ENCODE measurements at regions not wholly inside any gene's neighbourhood (a gene's known extent, or its start where the extent isn't known, plus 50 kb on each side); places are given as distances from the start of the nearest gene placed in this dataset.

GRCh38 chr6:62942000-62942399 is 269.3 kb upstream of the FKBP1C start:
- peaks cover 0 to 2% (median 0%) of the 10 kb centered on the region in 4 donors for H3K27me3 ChIP-seq (ENCODE audit: control insufficient read depth in 4 of 4, insufficient read depth in 4 of 4, low read length in 3 of 4)
- 80% methylated on average over 3 of the region's 3 CpGs for WGBS
- peaks cover 0 to 3% (median 0%) of the 10 kb centered on the region in 4 donors for H3K9me3 ChIP-seq (ENCODE audit: control insufficient read depth in 4 of 4, low read length in 3 of 4)
- DNase-seq (ENCODE audit: low spot score), result no peak
- no peaks in the 10 kb centered on the region for H3K4me1 ChIP-seq (ENCODE audit: control insufficient read depth in 4 of 4, insufficient read depth in 4 of 4, low read length in 3 of 4)
- no peak overlapping the region for H3K4me3 ChIP-seq (ENCODE audit: low read depth in 1 of 3, low read length in 3 of 3)
- no peak overlapping the region for H3K27ac ChIP-seq (ENCODE audit: low read depth in 1 of 2, low read length in 2 of 2)
- H3K9ac ChIP-seq (ENCODE audit: low read depth in 1 of 2, low read length in 2 of 2), result no peak overlapping the region
- H3K36me3 ChIP-seq (ENCODE audit: control insufficient read depth in 4 of 4, insufficient read depth in 3 of 4, low read depth in 1 of 4, low read length in 3 of 4), result no peaks in the 10 kb centered on the region
- TF ChIP-seq HNF4A (conservative IDR thresholded peaks at IDR 0.05), result no peak

- Histone ChIP-seq H3K4me3 (ENCODE audit: low read depth in 1 of 3, low read length in 3 of 3) (no peak overlapping the region), H3K9ac (ENCODE audit: low read depth in 1 of 2, low read length in 2 of 2) (no peak overlapping the region), H3K36me3 (ENCODE audit: control insufficient read depth in 4 of 4, insufficient read depth in 3 of 4, low read depth in 1 of 4, low read length in 3 of 4) (no peaks in the 10 kb centered on the region), H3K27me3 (ENCODE audit: control insufficient read depth in 4 of 4, insufficient read depth in 4 of 4, low read length in 3 of 4) (no peaks in the 10 kb centered on the region), H3K27ac (ENCODE audit: low read depth in 1 of 2, low read length in 2 of 2) (no peak overlapping the region), H3K4me1 (ENCODE audit: control insufficient read depth in 4 of 4, insufficient read depth in 4 of 4, low read length in 3 of 4) (no peaks in the 10 kb centered on the region), H3K9me3 (ENCODE audit: control insufficient read depth in 4 of 4, low read length in 3 of 4) (no peaks in the 10 kb centered on the region)
- no peak for TF ChIP-seq YY1 (IDR thresholded peaks at IDR 0.05)
- no peak for TF ChIP-seq HNF4G (IDR thresholded peaks at IDR 0.05)
- TF ChIP-seq HNF4A (conservative IDR thresholded peaks at IDR 0.05), result no peak
- TF ChIP-seq FOXA1 (IDR thresholded peaks at IDR 0.05), result no peak
- no peak for TF ChIP-seq FOXA2 (IDR thresholded peaks at IDR 0.05)
- no peak for TF ChIP-seq CTCF (IDR thresholded peaks at IDR 0.05; ENCODE audit: low read depth, low read length, missing input control)
- WGBS, result 65% methylated on average over 2 of the region's 2 CpGs
- DNase-seq (ENCODE audit: low spot score), result no peak
Measured at GRCh38 chr6:62968834-62969233, 242.4 kb upstream of the FKBP1C start.

GRCh38 chr6:62971976-62972658 is 239.2 kb upstream of the FKBP1C start:
- no peak overlapping the region for H3K27ac ChIP-seq (ENCODE audit: low read depth in 1 of 2, low read length in 2 of 2)
- no peaks in the 10 kb centered on the region for H3K27me3 ChIP-seq (ENCODE audit: control insufficient read depth in 4 of 4, insufficient read depth in 4 of 4, low read length in 3 of 4)
- no peaks in the 10 kb centered on the region for H3K4me1 ChIP-seq (ENCODE audit: control insufficient read depth in 4 of 4, insufficient read depth in 4 of 4, low read length in 3 of 4)
- TF ChIP-seq RXRA (IDR thresholded peaks at IDR 0.05), result no peak
- no peak for TF ChIP-seq YY1 (IDR thresholded peaks at IDR 0.05)
- no peak for TF ChIP-seq HNF4A (conservative IDR thresholded peaks at IDR 0.05)
- TF ChIP-seq ATF3 (IDR thresholded peaks at IDR 0.05), result no peak
- TF ChIP-seq REST (IDR thresholded peaks at IDR 0.05), result no peak
- TF ChIP-seq CTCF (IDR thresholded peaks at IDR 0.05; ENCODE audit: low read depth, low read length, missing input control), result no peak
- TF ChIP-seq GABPA (IDR thresholded peaks at IDR 0.05 in 1 of 2, conservative IDR thresholded peaks at IDR 0.05 in 1 of 2), result no peak
- TF ChIP-seq SP1 (IDR thresholded peaks at IDR 0.05), result no peak
- no peak for TF ChIP-seq NR2F2 (IDR thresholded peaks at IDR 0.05)
- no peak for TF ChIP-seq ZBTB33 (IDR thresholded peaks at IDR 0.05)
- no peak for TF ChIP-seq MAX (IDR thresholded peaks at IDR 0.05)
- TF ChIP-seq RAD21 (IDR thresholded peaks at IDR 0.05), result no peak
- no peak for TF ChIP-seq JUND (IDR thresholded peaks at IDR 0.05)
- TF ChIP-seq HNF4G (IDR thresholded peaks at IDR 0.05), result no peak
- DNase-seq (ENCODE audit: low spot score), result no peak
- no peak overlapping the region for H3K9ac ChIP-seq (ENCODE audit: low read depth in 1 of 2, low read length in 2 of 2)
- no peak overlapping the region for H3K4me3 ChIP-seq (ENCODE audit: low read depth in 1 of 3, low read length in 3 of 3)
- H3K9me3 ChIP-seq (ENCODE audit: control insufficient read depth in 4 of 4, low read length in 3 of 4), result no peaks in the 10 kb centered on the region
- WGBS, result 44% methylated on average over 1 of the region's 1 CpG
- H3K36me3 ChIP-seq (ENCODE audit: control insufficient read depth in 4 of 4, insufficient read depth in 3 of 4, low read depth in 1 of 4, low read length in 3 of 4), result no peaks in the 10 kb centered on the region
